Mesenchymal stem cell (in vitro differentiated cells and primary cell): ENCODE measurements at regions not wholly inside any gene's neighbourhood (a gene's known extent, or its start where the extent isn't known, plus 50 kb on each side); places are given as distances from the start of the nearest gene placed in this dataset.

Experiments
- DNase-seq: peaks from one replicate; pipeline ENCODE4 v3.0.0-alpha.2; 2013
- H2AFZ ChIP-seq: one replicate; pipeline ENCODE4 v1.6.1; 2013; ENCODE audit warnings: low read depth, mild to moderate bottlenecking, control low read depth, inconsistent platforms, low read length, moderate library complexity
- H2AK5ac ChIP-seq: 2 replicates; pipeline ENCODE4 v1.6.1; 2013; ENCODE audit warnings: low read length, moderate library complexity, mild to moderate bottlenecking, inconsistent platforms; ENCODE audit not compliant: severe bottlenecking
- H2BK120ac ChIP-seq: one replicate; pipeline ENCODE4 v1.6.1; 2013; ENCODE audit warnings: low read depth, mild to moderate bottlenecking, inconsistent platforms, low read length, moderate library complexity
- H2BK12ac ChIP-seq, 2 experiments: one replicate each; pipeline ENCODE4 v1.6.1; 2013; ENCODE audit warnings: inconsistent platforms in 2 of 2, low read length in 2 of 2, mild to moderate bottlenecking in 2 of 2, moderate library complexity in 2 of 2, control low read depth in 1 of 2
- H2BK15ac ChIP-seq: one replicate; pipeline ENCODE4 v1.6.1; 2013; ENCODE audit warnings: mild to moderate bottlenecking, low read depth, inconsistent platforms; ENCODE audit not compliant: poor library complexity, severe bottlenecking
- H2BK5ac ChIP-seq: 2 replicates; pipeline ENCODE4 v1.6.1; 2013; ENCODE audit warnings: low read depth, mild to moderate bottlenecking, low read length, control low read depth, inconsistent platforms; ENCODE audit not compliant: poor library complexity, severe bottlenecking
- H3K14ac ChIP-seq, 2 experiments: one replicate each; pipeline ENCODE4 v1.6.1; 2013; ENCODE audit warnings: inconsistent platforms in 2 of 2, low read length in 2 of 2, control low read depth in 1 of 2, mild to moderate bottlenecking in 1 of 2, moderate library complexity in 1 of 2
- H3K18ac ChIP-seq, 2 experiments: one replicate each; pipeline ENCODE4 v1.6.1; 2013; ENCODE audit warnings: inconsistent platforms in 2 of 2, low read length in 2 of 2, control low read depth in 1 of 2, low read depth in 1 of 2, mild to moderate bottlenecking in 1 of 2
- H3K23ac ChIP-seq, 2 experiments: one replicate each; pipeline ENCODE4 v1.6.1; 2013; ENCODE audit warnings: inconsistent platforms in 2 of 2, low read length in 2 of 2, mild to moderate bottlenecking in 2 of 2, moderate library complexity in 2 of 2, control low read depth in 1 of 2
- H3K27ac ChIP-seq: 2 replicates; pipeline ENCODE4 v1.5.1; 2013; ENCODE audit warnings: mild to moderate bottlenecking, moderate library complexity, low read length, control low read depth, inconsistent platforms; ENCODE audit not compliant: poor library complexity, severe bottlenecking
- H3K27me3 ChIP-seq, 2 experiments: 2 replicates each; pipeline versions ENCODE4 v1.6.1 to v1.7.0; 2013; ENCODE audit warnings: low read length in 2 of 2, mild to moderate bottlenecking in 2 of 2, moderate library complexity in 2 of 2, control low read depth in 1 of 2, inconsistent platforms in 1 of 2; ENCODE audit not compliant: control insufficient read depth in 1 of 2, insufficient read depth in 1 of 2
- H3K36me3 ChIP-seq, 2 experiments: 2 replicates each; pipeline versions ENCODE4 v1.6.1 to v1.7.0; 2013; ENCODE audit warnings: low read length in 2 of 2, control low read depth in 1 of 2, inconsistent platforms in 1 of 2, low read depth in 1 of 2, mild to moderate bottlenecking in 1 of 2; ENCODE audit not compliant: insufficient read depth in 2 of 2, control insufficient read depth in 1 of 2
- H3K4ac ChIP-seq, 2 experiments: one replicate each; pipeline ENCODE4 v1.6.1; 2013; ENCODE audit warnings: inconsistent platforms in 2 of 2, low read length in 2 of 2, mild to moderate bottlenecking in 2 of 2, moderate library complexity in 2 of 2, control low read depth in 1 of 2, low read depth in 1 of 2
- H3K4me1 ChIP-seq: 2 replicates; pipeline ENCODE4 v1.6.1; 2013; ENCODE audit warnings: low read depth, low read length, control low read depth; ENCODE audit not compliant: control insufficient read depth, insufficient read depth
- H3K4me2 ChIP-seq: 2 replicates; pipeline ENCODE4 v1.6.1; 2013; ENCODE audit warnings: low read length, mild to moderate bottlenecking, inconsistent platforms; ENCODE audit not compliant: poor library complexity, severe bottlenecking
- H3K4me3 ChIP-seq, 2 experiments: 2 replicates each; pipeline versions ENCODE4 v1.5.1 to v1.7.0; 2013; ENCODE audit warnings: low read length in 2 of 2, mild to moderate bottlenecking in 2 of 2, control low read depth in 1 of 2, low read depth in 1 of 2; ENCODE audit not compliant: insufficient read depth in 1 of 2
- H3K79me1 ChIP-seq: replicated peaks from 2 replicates; pipeline ENCODE4 v1.6.1; 2013; ENCODE audit warnings: mild to moderate bottlenecking, control low read depth, low read length, inconsistent platforms; ENCODE audit not compliant: poor library complexity, severe bottlenecking
- H3K9ac ChIP-seq: 2 replicates; pipeline ENCODE4 v1.7.0; 2013; ENCODE audit warnings: mild to moderate bottlenecking, low read length, moderate library complexity
- H3K9me3 ChIP-seq: 2 replicates; pipeline ENCODE4 v1.7.0; 2013; ENCODE audit warnings: mild to moderate bottlenecking, low read length; ENCODE audit not compliant: control insufficient read depth
- H4K8ac ChIP-seq: one replicate; pipeline ENCODE4 v1.6.1; 2013; ENCODE audit warnings: inconsistent platforms, mild to moderate bottlenecking, low read length, moderate library complexity
- H4K91ac ChIP-seq: one replicate; pipeline ENCODE4 v1.6.1; 2013; ENCODE audit warnings: mild to moderate bottlenecking, low read length, inconsistent platforms
- WGBS: methylation state at CpG from one replicate; pipeline ENCODE4 v1.1.7; 2013; ENCODE audit warnings: mixed read lengths; 5-methylcytosine and 5-hydroxymethylcytosine counted together

- H3K27ac ChIP-seq: no peak overlapping the region
- H2BK15ac ChIP-seq: no peak overlapping the region
- no peak overlapping the region for H3K4ac ChIP-seq
- DNase-seq: no peak
- H3K18ac ChIP-seq: no peak overlapping the region
- H3K9ac ChIP-seq: no peak overlapping the region
- no peaks in the 10 kb centered on the region for H3K9me3 ChIP-seq
- H2AK5ac ChIP-seq: no peak overlapping the region
- WGBS: 88% methylated on average over 1 of the region's 4 CpGs
- no peaks in the 10 kb centered on the region for H3K79me1 ChIP-seq
- no peak overlapping the region for H2BK5ac ChIP-seq
- no peaks in the 10 kb centered on the region for H3K36me3 ChIP-seq
- no peak overlapping the region for H3K4me3 ChIP-seq
- H4K91ac ChIP-seq: no peak overlapping the region
- H4K8ac ChIP-seq: no peak overlapping the region
- H2AFZ ChIP-seq: no peak overlapping the region
- H3K14ac ChIP-seq: no peak overlapping the region
- H3K23ac ChIP-seq: no peak overlapping the region
- no peak overlapping the region for H2BK120ac ChIP-seq
- no peaks in the 10 kb centered on the region for H3K4me1 ChIP-seq
- no peaks in the 10 kb centered on the region for H3K27me3 ChIP-seq
- no peak overlapping the region for H2BK12ac ChIP-seq
- no peak overlapping the region for H3K4me2 ChIP-seq
Measured at GRCh38 chr21:15586752-15587427, 142.9 kb upstream of the USP25 start.

GRCh38 chr21:15592271-15592860 is 137.4 kb upstream of the USP25 start:
- no peak overlapping the region for H3K23ac ChIP-seq
- no peak overlapping the region for H2BK15ac ChIP-seq
- no peak overlapping the region for H3K14ac ChIP-seq
- no peak overlapping the region for H2BK120ac ChIP-seq
- H3K36me3 ChIP-seq: no peaks in the 10 kb centered on the region
- H3K79me1 ChIP-seq: no peaks in the 10 kb centered on the region
- 73% methylated on average over 3 of the region's 5 CpGs for WGBS
- no peaks in the 10 kb centered on the region for H3K9me3 ChIP-seq
- H3K27ac ChIP-seq: no peak overlapping the region
- no peak overlapping the region for H3K4me2 ChIP-seq
- H3K9ac ChIP-seq: no peak overlapping the region
- peak; percentile 43 for DNase-seq
- H4K8ac ChIP-seq: no peak overlapping the region
- no peak overlapping the region for H2AFZ ChIP-seq
- H2BK5ac ChIP-seq: no peak overlapping the region
- H3K4me1 ChIP-seq: no peaks in the 10 kb centered on the region
- H3K4me3 ChIP-seq: no peak overlapping the region
- H3K27me3 ChIP-seq: no peaks in the 10 kb centered on the region
- H2AK5ac ChIP-seq: no peak overlapping the region
- no peak overlapping the region for H2BK12ac ChIP-seq
- H3K4ac ChIP-seq: no peak overlapping the region
- no peak overlapping the region for H3K18ac ChIP-seq
- H4K91ac ChIP-seq: no peak overlapping the region

- Histone ChIP-seq H2AFZ (no peak overlapping the region), H3K4me2 (no peak overlapping the region), H2BK15ac (no peak overlapping the region), H3K14ac (no peak overlapping the region), H3K79me1 (no peaks in the 10 kb centered on the region), H3K9me3 (no peaks in the 10 kb centered on the region), H3K23ac (no peak overlapping the region), H3K27ac (no peak overlapping the region), H3K18ac (no peak overlapping the region), H2BK12ac (no peak overlapping the region), H4K8ac (no peak overlapping the region), H4K91ac (no peak overlapping the region), H2BK5ac (no peak overlapping the region), H3K36me3 (no peaks in the 10 kb centered on the region), H2BK120ac (no peak overlapping the region), H3K27me3 (no peaks in the 10 kb centered on the region), H3K4me3 (no peak overlapping the region), H3K4me1 (no peaks in the 10 kb centered on the region), H3K4ac (no peak overlapping the region), H2AK5ac (no peak overlapping the region), H3K9ac (no peak overlapping the region)
- no peak for DNase-seq
Measured at GRCh38 chr21:15592957-15593356, 136.8 kb upstream of the USP25 start.

GRCh38 chr21:15601390-15601789 is 128.4 kb upstream of the USP25 start:
- Histone ChIP-seq H3K79me1 (no peaks in the 10 kb centered on the region), H2AFZ (no peak overlapping the region), H3K9me3 (no peaks in the 10 kb centered on the region), H3K4me1 (no peaks in the 10 kb centered on the region), H3K18ac (no peak overlapping the region), H2BK15ac (no peak overlapping the region), H2BK5ac (no peak overlapping the region), H2BK12ac (no peak overlapping the region), H3K4me3 (no peak overlapping the region), H2BK120ac (no peak overlapping the region), H3K14ac (no peak overlapping the region), H3K4ac (no peak overlapping the region), H3K4me2 (no peak overlapping the region), H3K36me3 (no peaks in the 10 kb centered on the region), H3K27ac (no peak overlapping the region), H2AK5ac (no peak overlapping the region), H3K27me3 (no peaks in the 10 kb centered on the region), H3K23ac (no peak overlapping the region), H4K8ac (no peak overlapping the region), H4K91ac (no peak overlapping the region), H3K9ac (no peak overlapping the region)
- DNase-seq: no peak
